Type B pancreatic cell (in vitro differentiated cells): ENCODE measurements at regions not wholly inside any gene's neighbourhood (a gene's known extent, or its start where the extent isn't known, plus 50 kb on each side); places are given as distances from the start of the nearest gene placed in this dataset.

Experiments
- DNase-seq: peaks from one replicate; pipeline ENCODE4 v3.0.0; 2021; ENCODE audit warnings: mixed read lengths; ENCODE audit not compliant: unreplicated experiment; ENCODE audit errors: extremely low spot score
- H3K27ac Mint-ChIP-seq: 2 replicates; pipeline ENCODE4 v1.8.0; 2021; ENCODE audit warnings: mild to moderate bottlenecking, mixed read lengths
- H3K27me3 Mint-ChIP-seq: 2 replicates; pipeline ENCODE4 v1.8.0; 2021; ENCODE audit warnings: mixed read lengths
- H3K36me3 Mint-ChIP-seq: 2 replicates; pipeline ENCODE4 v1.8.0; 2021; ENCODE audit warnings: mixed read lengths
- H3K4me1 Mint-ChIP-seq: one replicate; pipeline ENCODE4 v1.8.0; 2021; ENCODE audit warnings: mixed read lengths; ENCODE audit not compliant: unreplicated experiment
- H3K4me3 Mint-ChIP-seq: 2 replicates; pipeline ENCODE4 v1.8.0; 2021; ENCODE audit warnings: mild to moderate bottlenecking, mixed read lengths
- H3K9me3 Mint-ChIP-seq: 2 replicates; pipeline ENCODE4 v1.8.0; 2021; ENCODE audit warnings: mixed read lengths
- CTCF ChIP-seq: fragments of 200-600 bp; sonication (generic); conservative IDR thresholded peaks from 2 replicates; pipeline ENCODE4 v1.5.0; 2021; ENCODE audit warnings: antibody characterized with exemption, mild to moderate bottlenecking

DNA sequence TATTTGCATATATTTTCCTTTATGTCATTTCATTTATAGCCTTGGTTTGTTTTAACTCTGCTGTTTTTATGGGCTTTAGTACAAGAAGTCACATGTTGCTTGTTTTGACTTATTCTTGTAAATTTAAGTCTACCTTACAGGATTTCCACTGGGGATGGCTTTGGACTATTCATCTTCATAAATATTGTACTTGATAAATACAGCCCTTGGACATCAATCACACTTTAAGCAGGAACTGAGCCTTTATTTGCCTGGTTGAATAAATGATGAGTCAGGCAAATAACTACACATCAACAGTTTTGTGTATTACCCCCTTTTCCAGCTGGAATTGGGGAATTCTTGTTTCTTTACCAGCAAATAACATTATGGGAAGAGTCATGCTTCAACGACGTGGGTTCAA is 286.0 kb downstream of the CNTN3 start:
- Mint-ChIP-seq H3K36me3 (no peaks in the 10 kb centered on the region), H3K4me1 (no peaks in the 10 kb centered on the region), H3K4me3 (no peak overlapping the region), H3K27ac (no peak overlapping the region), H3K27me3 (no peaks in the 10 kb centered on the region), H3K9me3 (no peaks in the 10 kb centered on the region)
- DNase-seq = no peak
- TF ChIP-seq CTCF = no peak

- Mint-ChIP-seq H3K27me3 (no peaks in the 10 kb centered on the region), H3K9me3 (peaks cover 7% of the 10 kb centered on the region), H3K4me3 (no peak overlapping the region), H3K27ac (no peak overlapping the region), H3K4me1 (no peaks in the 10 kb centered on the region), H3K36me3 (no peaks in the 10 kb centered on the region)
- no peak for DNase-seq
- no peak for TF ChIP-seq CTCF
Observed at GRCh38 chr3:74315291-74315690, 299.2 kb downstream of the CNTN3 start.

DNA sequence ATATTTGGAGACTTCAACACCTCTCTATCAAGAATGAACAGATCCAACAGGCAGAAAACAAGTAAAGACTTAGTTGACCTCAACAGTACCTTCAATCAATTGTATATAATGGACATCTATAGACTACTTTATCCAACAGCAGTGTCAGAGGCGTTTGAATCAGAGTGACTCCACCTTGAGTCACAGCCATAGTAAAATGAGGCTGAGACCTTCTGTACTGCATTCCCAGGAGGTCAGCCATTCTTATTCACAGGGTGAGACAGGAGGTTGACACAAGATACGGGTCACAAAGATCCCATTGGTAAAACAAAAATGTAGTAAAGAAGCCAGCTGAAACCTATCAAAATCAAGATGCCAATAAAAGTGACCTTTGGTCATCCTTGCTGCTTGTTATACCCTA is 299.8 kb downstream of the CNTN3 start:
- Mint-ChIP-seq H3K36me3 (no peaks in the 10 kb centered on the region), H3K27me3 (no peaks in the 10 kb centered on the region), H3K4me1 (no peaks in the 10 kb centered on the region), H3K27ac (no peak overlapping the region), H3K4me3 (no peak overlapping the region), H3K9me3 (peaks cover 7% of the 10 kb centered on the region)
- no peak for TF ChIP-seq CTCF
- DNase-seq = no peak

GRCh38 chr3:74309716-74310115 is 304.7 kb downstream of the CNTN3 start:
- Mint-ChIP-seq H3K36me3 (no peaks in the 10 kb centered on the region), H3K27ac (no peak overlapping the region), H3K4me3 (no peak overlapping the region), H3K27me3 (no peaks in the 10 kb centered on the region), H3K9me3 (no peaks in the 10 kb centered on the region), H3K4me1 (no peaks in the 10 kb centered on the region)
- DNase-seq = no peak
- TF ChIP-seq CTCF = no peak

- H3K4me1 Mint-ChIP-seq = peaks cover 10% of the 10 kb centered on the region
- no peaks in the 10 kb centered on the region for H3K27me3 Mint-ChIP-seq
- no peaks in the 10 kb centered on the region for H3K36me3 Mint-ChIP-seq
- no peak for TF ChIP-seq CTCF
- no peak for DNase-seq
- no peaks in the 10 kb centered on the region for H3K9me3 Mint-ChIP-seq
- no peak overlapping the region for H3K4me3 Mint-ChIP-seq
- H3K27ac Mint-ChIP-seq = no peak overlapping the region
Observed at GRCh38 chr3:74304424-74304823, 310.0 kb downstream of the CNTN3 start.

DNA sequence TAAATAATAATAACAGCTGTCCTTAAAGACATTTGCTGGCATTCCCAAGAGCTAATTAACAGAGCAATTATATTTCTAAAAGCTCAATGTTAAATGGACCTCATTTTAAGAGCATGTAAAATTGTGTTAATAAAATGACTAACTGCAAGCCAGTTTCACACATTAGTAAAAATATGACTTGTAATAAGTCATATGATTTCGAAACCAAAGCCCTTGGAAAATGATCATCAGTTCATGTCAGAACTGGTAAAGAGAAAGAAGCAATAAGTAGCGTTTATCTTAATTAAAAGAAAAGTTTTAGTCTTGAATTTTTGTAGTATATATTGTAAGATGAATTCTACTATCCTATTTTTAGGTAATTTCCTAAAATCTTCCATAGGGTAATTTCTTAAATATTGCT is 310.7 kb downstream of the CNTN3 start:
- Mint-ChIP-seq H3K36me3 (no peaks in the 10 kb centered on the region), H3K4me1 (peaks cover 10% of the 10 kb centered on the region), H3K4me3 (no peak overlapping the region), H3K27ac (no peak overlapping the region), H3K9me3 (no peaks in the 10 kb centered on the region), H3K27me3 (no peaks in the 10 kb centered on the region)
- no peak for DNase-seq
- no peak for TF ChIP-seq CTCF
